Activated CD4-positive, alpha-beta T cell treated with anti-CD3 and anti-CD28 coated beads for 36 hours (primary cell): ENCODE measurements at regions not wholly inside any gene's neighbourhood (a gene's known extent, or its start where the extent isn't known, plus 50 kb on each side); places are given as distances from the start of the nearest gene placed in this dataset.
"Not testable (repeated sequence)": the region's sequence is repeated elsewhere in the genome, so short reads cannot be mapped to it uniquely, and the experiment has no call there.

ENCODE experiments used
- ATAC-seq: fragments of 200-7000 bp; cut with Tn5 transposase; one replicate; pipeline ENCODE4 v1.10.0; 2021; ENCODE audit warnings: mild to moderate bottlenecking, moderate library complexity
- CTCF ChIA-PET: fragments of 350-600 bp; sonication (Branson Sonifier 250); formaldehyde crosslinking; loops from one replicate; lab custom pipeline; 2021; ENCODE audit warnings: antibody characterized with exemption; lab: Charles Lee
- POLR2A ChIA-PET: fragments of 350-600 bp; sonication (Branson Sonifier 250); formaldehyde crosslinking; loops from one replicate; lab custom pipeline; 2021; ENCODE audit warnings: antibody characterized with exemption, inconsistent platforms; lab: Charles Lee
- DNase-seq: peaks from one replicate; pipeline ENCODE4 v3.0.0-alpha.2; 2020
- H3K27ac Mint-ChIP-seq: one replicate; pipeline ENCODE4 v1.8.0; 2021; ENCODE audit warnings: mixed read lengths
- H3K27me3 Mint-ChIP-seq: one replicate; pipeline ENCODE4 v1.8.0; 2021; ENCODE audit warnings: mixed read lengths
- H3K36me3 Mint-ChIP-seq: one replicate; pipeline ENCODE4 v1.8.0; 2021; ENCODE audit warnings: low read depth, mixed read lengths
- H3K4me1 Mint-ChIP-seq: one replicate; pipeline ENCODE4 v1.8.0; 2021; ENCODE audit warnings: mixed read lengths
- H3K4me3 Mint-ChIP-seq: one replicate; pipeline ENCODE4 v1.8.0; 2021; ENCODE audit warnings: mild to moderate bottlenecking, moderate library complexity, mixed read lengths
- H3K9me3 Mint-ChIP-seq: one replicate; pipeline ENCODE4 v1.8.0; 2021; ENCODE audit warnings: low read depth, mixed read lengths
- intact Hi-C, 2 experiments: fragments of 100-400 bp; cut with DNase I in 1 of 2; cut with micrococcal nuclease in 1 of 2; formaldehyde crosslinking; loops; one replicate each; pipeline versions ENCODE4 v1.14.2 to v1.15.1; 2022 to 2024; cut with DNase I, micrococcal nuclease

DNA sequence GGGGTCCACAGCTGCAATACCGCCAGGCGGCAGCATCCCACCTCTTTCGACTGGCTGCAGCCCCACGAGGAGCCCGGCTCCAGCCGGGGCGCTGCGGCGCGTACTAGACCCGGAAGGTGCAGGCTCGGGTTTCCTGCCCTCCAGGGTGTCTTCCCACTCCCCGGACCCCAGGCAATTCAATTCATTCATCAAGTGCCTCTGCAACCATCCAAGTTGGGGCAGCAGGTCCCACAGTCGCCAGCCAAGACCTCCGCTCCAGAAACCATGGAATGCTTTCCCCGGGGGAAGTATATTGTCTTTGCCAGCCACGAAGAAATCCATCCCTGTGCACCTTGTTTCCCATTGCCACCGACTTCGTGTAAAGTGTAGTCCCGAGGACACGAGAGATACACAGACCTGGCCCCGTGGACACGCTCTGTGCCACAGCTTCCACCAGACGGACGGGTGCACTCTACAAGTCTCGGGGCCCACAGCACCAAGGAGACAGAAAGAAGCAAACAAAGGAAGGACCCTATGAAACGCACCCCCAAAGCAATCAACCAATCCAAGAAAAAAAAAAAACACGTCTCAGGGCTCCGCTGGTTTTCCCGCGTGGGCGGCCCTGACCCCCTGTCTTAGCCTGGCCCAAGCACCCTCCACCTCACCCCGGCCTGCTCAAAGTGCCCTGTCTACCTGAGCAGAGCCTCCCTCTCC lies 3930.2 kb upstream of the OR11H1 start:
- intact Hi-C loops, H3K4me1 Mint-ChIP-seq, CTCF ChIA-PET, POLR2A ChIA-PET, H3K27me3 Mint-ChIP-seq, ATAC-seq, H3K27ac Mint-ChIP-seq, H3K4me3 Mint-ChIP-seq, DNase-seq: not testable (repeated sequence)
- Mint-ChIP-seq H3K9me3 (peaks cover 28% of the 10 kb centered on the region), H3K36me3 (peaks cover 12% of the 10 kb centered on the region)

DNA sequence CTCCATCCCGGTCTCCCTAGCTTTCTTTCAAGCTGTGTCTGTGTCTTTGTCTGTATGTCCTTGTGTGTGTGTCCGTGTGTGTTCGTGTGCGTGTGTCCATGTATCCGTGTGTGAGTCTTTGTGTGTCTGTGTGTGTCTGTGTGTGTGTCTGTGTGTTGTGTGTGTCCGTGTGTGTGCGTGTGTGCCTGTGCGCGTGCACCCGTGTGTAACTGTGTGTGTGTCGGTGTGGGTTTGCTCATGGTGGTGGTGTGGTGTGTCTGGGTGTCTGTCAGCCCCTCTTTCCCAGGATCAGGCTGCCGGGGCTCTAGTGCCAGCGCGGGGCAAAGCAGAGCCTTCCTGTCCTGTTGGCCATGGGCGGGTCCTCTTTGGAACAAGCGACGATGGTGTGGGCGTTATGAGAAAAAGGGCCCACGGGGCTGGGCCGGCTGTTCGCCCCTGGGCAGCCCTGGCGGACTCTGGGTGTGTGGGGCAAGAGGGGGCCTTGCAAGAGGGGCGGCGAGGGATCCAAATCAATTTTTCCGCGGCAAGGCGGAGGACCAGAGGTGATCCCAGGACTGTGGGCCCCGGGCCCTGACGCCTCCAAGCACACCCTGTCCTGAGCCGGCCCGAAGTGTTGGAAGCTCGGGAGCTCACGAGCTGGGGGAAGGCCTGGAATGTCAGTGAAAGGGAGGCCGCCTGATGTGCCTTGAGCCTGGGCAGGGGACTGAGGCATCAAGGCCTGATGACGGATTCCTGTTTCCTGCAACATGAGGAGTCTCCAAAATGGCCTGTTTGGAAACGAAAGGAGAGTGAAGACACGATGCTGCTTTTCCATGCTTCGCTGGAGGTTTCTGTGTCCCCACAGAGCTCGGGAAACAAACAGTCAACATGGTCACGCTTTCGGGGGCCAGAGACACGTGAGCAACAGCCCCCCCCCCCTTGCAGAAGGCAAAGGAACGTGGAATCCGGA lies 3929.2 kb upstream of the OR11H1 start:
- Mint-ChIP-seq H3K9me3 (peaks cover 22% of the 10 kb centered on the region), H3K27me3 (no peaks in the 10 kb centered on the region), H3K4me3 (no peak overlapping the region), H3K36me3 (peaks cover 8% of the 10 kb centered on the region), H3K27ac (no peak overlapping the region), H3K4me1 (no peaks in the 10 kb centered on the region)
- no peak for DNase-seq
- no peak for ATAC-seq
- POLR2A ChIA-PET, result no interaction called here
- intact Hi-C loops, result no loop called here
- CTCF ChIA-PET, result no interaction called here

DNA sequence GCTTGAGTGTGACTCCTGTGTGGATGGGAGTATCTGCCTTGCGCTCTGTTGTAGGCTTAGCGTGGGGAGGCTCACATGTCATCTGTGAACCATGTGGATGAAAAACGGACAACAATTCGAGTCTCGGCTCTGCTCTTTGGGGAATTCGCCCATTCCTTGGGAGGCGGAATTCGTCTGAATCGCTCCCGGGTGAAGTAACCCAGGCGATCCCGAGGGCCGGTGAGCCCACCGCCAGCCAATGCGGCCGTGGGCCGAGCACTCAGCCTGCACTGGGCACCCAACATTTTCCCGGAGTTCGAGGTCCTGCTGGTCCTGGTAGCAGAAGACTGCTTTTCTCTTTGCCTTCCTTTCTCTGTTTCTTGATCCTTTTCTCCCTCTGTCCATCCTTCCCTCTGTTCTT lies 3928.5 kb upstream of the OR11H1 start:
- H3K27ac Mint-ChIP-seq, H3K27me3 Mint-ChIP-seq, DNase-seq, POLR2A ChIA-PET, intact Hi-C loops, H3K36me3 Mint-ChIP-seq, H3K4me1 Mint-ChIP-seq, ATAC-seq, H3K4me3 Mint-ChIP-seq, CTCF ChIA-PET: not testable (repeated sequence)
- H3K9me3 Mint-ChIP-seq, result peaks cover 22% of the 10 kb centered on the region

DNA sequence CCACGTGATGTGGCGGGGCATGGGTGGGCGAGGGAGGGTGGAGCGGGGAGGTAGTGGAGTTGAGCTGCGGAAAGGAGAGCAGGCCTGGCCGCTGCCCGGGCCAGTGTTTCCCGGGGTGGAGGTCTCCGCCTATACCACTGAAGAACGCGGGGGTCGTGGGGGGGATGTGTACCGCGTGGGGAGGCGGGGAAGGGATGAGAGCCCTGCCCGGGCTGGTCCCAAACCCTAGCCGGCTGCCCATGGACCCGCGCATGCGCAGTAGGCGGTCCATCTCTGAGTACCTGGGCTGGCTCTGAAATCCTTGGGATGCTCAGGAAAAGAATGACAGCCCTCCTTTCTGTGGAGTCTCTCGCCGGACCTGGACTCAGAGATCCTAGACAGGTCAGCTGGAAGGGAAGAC lies 3927.8 kb upstream of the OR11H1 start:
- ATAC-seq, H3K27me3 Mint-ChIP-seq, H3K36me3 Mint-ChIP-seq, DNase-seq, POLR2A ChIA-PET, CTCF ChIA-PET, H3K27ac Mint-ChIP-seq, intact Hi-C loops, H3K4me3 Mint-ChIP-seq, H3K4me1 Mint-ChIP-seq: not testable (repeated sequence)
- H3K9me3 Mint-ChIP-seq, result peaks cover 28% of the 10 kb centered on the region

DNA sequence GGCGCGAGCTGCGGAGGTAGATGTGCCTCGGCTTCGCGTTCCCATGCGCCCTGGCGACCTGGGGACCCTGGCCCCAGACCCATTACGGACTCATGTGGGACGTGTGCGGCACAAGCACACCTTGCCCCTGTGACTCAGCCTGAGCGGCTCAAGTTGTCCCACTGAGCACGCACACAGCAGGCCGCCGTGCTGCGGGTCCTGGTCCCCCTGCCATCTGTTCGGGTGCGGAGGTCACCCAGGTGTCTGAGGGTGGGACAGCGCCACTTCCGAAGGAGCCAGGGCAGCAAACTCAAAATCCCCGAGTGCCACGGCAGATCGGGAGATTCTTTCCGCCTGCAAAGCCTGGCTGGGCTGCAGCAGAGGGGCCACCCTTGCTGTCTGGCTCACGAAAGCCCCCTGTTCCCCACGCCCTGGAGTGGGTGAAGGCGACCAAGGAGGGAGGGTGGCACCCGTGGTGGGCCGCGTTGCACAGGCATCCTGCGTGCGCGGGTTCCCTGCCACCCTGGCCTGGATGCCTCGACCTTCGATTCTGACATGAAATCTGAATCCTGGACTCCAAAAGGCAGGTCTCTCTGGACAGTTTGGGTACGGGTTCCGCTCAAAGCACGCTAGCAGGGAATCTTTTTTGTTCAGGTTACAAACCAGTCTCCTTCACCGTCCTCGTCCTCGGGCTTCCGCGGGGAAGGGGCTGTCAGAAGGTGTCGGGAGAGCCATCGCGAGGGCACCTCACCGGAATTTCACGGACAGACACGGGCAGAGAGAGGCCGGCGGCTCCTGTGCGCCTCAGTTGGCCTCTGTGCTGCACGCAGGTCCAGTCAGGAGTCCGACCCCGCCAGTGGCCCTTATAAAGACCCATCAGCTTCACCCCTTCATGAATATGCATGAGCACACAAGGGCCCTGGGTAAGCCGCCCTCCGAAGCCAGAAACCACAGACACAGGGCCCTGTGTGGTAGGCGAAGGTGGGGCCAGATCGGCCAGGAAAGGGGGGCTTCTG lies 3926.8 kb upstream of the OR11H1 start:
- intact Hi-C loops, H3K4me1 Mint-ChIP-seq, H3K27me3 Mint-ChIP-seq, H3K27ac Mint-ChIP-seq, CTCF ChIA-PET, H3K36me3 Mint-ChIP-seq, H3K4me3 Mint-ChIP-seq, ATAC-seq, POLR2A ChIA-PET, DNase-seq: not testable (repeated sequence)
- H3K9me3 Mint-ChIP-seq, result peaks cover 28% of the 10 kb centered on the region

DNA sequence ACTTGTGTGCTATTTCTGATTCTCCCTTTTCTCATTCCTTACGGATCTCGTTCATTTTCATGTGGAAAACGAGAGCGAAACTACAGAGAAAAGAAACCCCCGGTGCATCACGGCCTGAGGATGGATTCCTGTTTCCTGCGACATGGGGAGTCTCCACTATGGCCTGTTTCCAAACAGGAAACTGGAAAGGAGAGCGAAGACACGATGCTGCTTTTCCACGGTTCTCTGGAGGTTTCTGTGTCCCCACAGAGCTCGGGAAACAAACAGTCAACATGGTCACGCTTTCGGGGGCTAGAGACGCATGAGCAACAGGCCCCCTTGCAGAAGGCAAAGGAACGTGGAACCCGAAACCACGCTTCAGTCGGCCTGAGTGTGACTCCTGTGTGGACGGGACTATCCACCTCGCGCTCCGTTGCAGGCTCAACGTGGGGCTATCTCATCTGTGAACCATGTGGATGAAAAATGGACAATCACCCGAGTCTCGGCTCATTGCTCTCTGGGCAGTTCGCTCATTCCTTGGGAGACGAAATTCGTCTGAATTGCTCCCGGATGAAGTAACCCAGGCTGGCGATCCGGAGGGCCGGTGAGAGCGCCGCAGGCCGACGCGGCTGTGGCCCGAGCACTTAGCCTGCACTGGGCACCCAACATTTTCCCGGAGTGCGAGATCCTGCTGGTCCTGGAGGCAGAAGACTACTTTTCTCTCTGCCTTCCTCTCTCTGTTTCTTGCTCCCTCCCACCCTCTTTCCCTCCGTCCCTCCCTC lies 3923.2 kb upstream of the OR11H1 start:
- H3K36me3 Mint-ChIP-seq, H3K27me3 Mint-ChIP-seq, ATAC-seq, H3K4me3 Mint-ChIP-seq, H3K27ac Mint-ChIP-seq, DNase-seq, H3K4me1 Mint-ChIP-seq, POLR2A ChIA-PET, CTCF ChIA-PET, intact Hi-C loops: not testable (repeated sequence)
- H3K9me3 Mint-ChIP-seq, result peaks cover 28% of the 10 kb centered on the region

DNA sequence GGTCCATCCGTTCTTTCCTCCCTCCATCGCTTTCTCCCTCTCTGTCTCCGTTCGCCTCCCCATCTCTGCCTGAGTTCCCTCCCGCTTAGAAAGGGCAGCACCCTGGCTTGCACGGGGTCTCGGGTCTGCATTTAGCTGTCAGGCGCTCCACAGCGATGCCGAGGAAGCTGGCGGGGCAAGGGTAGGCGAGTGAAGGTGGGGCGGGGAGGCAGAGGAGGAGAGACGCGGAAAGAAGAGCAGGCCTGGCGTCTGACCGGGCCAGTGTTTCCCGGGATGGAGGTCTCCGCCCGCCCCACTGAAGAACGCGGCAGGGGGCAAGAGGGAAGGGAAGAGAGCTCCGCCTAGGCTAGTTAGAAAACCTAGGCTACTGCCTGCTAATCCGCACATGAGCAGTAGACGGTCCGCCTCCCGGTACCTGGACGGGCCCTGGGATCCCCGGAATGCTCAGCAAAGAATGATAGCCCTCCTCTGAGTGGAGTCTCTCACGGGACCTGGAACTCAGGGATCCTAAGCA lies 3922.5 kb upstream of the OR11H1 start:
- POLR2A ChIA-PET, result no interaction called here
- CTCF ChIA-PET, result no interaction called here
- Mint-ChIP-seq H3K27me3 (no peaks in the 10 kb centered on the region), H3K4me3 (no peak overlapping the region), H3K9me3 (peaks cover 32% of the 10 kb centered on the region), H3K27ac (no peak overlapping the region), H3K36me3 (peaks cover 2% of the 10 kb centered on the region), H3K4me1 (no peaks in the 10 kb centered on the region)
- DNase-seq (no peak), ATAC-seq (no peak)
- intact Hi-C loops, result no loop called here

DNA sequence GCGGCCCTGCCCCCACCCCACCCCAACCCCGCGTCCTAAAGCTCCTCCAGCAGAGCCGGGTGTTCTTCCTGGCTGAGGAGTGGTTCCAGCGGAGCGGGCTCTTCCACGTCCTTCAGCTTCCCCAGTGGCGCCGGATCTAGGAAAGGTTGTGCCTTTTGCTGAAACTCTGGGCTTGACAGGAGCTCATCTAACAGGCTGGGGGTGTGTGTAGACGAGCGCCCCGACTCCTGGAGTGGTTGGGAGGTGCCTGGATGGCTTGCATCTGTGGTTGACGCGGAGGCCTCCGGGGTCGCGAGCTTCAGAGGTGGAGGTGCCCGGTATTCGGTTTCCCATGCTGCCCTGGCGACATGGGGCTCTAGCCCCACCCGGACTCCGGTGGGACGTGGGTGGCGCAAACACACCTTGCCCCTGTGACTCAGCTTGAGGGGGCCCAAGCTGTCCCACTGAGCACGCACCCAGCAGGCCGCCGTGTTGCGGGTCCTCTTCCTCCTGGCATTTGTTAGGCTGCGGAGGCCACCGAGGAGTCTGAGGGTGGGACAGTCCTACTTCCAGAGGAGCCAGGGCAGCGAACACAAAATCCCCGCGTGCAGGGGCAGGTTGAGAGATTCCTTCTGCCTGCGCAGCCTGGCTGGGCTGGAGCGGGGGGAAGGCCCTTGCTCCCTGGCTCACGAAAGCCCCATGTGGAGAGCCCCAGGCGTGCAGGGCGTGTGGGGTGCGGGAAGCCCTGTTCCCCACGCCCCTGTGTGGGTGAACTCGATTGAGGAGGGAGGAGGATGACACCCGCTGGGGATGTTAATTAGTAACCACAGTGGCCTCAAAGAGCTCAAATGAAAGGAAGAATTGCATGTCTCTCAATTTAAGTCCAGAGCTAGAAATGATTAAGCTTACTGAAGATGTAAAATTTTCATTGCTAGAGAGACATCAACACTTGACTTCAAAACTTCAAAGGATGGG lies 3921.7 kb upstream of the OR11H1 start:
- H3K9me3 Mint-ChIP-seq, result peaks cover 36% of the 10 kb centered on the region
- not testable (repeated sequence) for DNase-seq, ATAC-seq

DNA sequence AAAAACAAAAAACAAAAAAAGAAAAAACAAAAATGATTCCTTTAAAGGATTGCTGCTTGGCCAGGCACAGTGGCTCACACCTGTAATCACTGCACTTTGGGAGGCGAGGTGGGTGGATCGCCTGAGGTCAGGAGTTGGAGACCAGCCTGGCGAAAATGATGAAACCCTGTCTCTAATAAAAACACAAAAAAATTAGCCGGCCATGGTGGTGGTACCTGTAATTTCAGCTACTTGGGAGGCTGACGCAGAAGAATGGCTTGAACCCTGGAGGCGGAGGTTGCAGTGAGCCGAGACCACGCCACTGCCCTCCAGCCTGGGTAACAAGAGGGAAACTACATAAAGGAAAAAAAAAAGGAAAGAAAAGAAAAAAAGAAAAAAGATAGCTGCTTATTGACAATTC lies 3920.8 kb upstream of the OR11H1 start:
- peaks cover 43% of the 10 kb centered on the region for H3K9me3 Mint-ChIP-seq
- DNase-seq, ATAC-seq, CTCF ChIA-PET, H3K4me1 Mint-ChIP-seq, POLR2A ChIA-PET, intact Hi-C loops, H3K36me3 Mint-ChIP-seq, H3K27me3 Mint-ChIP-seq, H3K27ac Mint-ChIP-seq, H3K4me3 Mint-ChIP-seq: not testable (repeated sequence)

More for the DNA sequence above, 3921.7 kb upstream of the OR11H1 start:
- H3K27me3 Mint-ChIP-seq, H3K4me3 Mint-ChIP-seq, H3K4me1 Mint-ChIP-seq, H3K36me3 Mint-ChIP-seq, H3K27ac Mint-ChIP-seq, intact Hi-C loops, POLR2A ChIA-PET, CTCF ChIA-PET: not testable (repeated sequence)

DNA sequence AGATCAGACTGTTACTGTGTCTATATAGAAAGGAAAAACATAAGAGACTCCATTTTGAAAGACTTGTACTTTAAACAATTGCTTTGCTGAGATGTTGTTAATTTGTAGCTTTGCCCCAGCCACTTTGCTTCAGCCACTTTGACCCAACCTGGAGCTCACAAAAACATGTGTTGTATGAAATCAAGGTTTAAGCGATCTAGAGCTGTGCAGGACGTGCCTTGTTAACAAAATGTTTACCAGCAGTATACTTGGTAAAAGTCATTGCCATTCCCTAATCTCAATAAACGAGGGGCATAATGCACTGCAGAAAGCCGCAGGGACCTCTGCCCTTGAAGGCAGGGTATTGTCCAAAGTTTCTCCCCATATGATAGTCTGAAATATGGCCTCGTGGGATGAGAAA lies 3919.5 kb upstream of the OR11H1 start:
- peaks cover 48% of the 10 kb centered on the region for H3K9me3 Mint-ChIP-seq
- ATAC-seq, intact Hi-C loops, H3K4me1 Mint-ChIP-seq, POLR2A ChIA-PET, H3K27me3 Mint-ChIP-seq, H3K4me3 Mint-ChIP-seq, H3K36me3 Mint-ChIP-seq, H3K27ac Mint-ChIP-seq, DNase-seq, CTCF ChIA-PET: not testable (repeated sequence)
